ENCODE measurements at regions not wholly inside any gene's neighbourhood (a gene's known extent, or its start where the extent isn't known, plus 50 kb on each side); places are given as distances from the start of the nearest gene placed in this dataset.

GRCh38 chr5:24068524-24068923 is 561.1 kb downstream of the PRDM9 start:
- TF ChIP-seq CTCF (IDR thresholded peaks at IDR 0.05) = no peak
- no peak for TF ChIP-seq ZFX (IDR thresholded peaks at IDR 0.05; ENCODE audit: borderline replicate concordance)

All from 22Rv1 (cell line).